ENCODE measurements at regions not wholly inside any gene's neighbourhood (a gene's known extent, or its start where the extent isn't known, plus 50 kb on each side); places are given as distances from the start of the nearest gene placed in this dataset.

- TF ChIP-seq CTCF (IDR thresholded peaks at IDR 0.05; ENCODE audit: control extremely low read depth, extremely low read depth, low read depth, missing control alignments): no peak
- DNase-seq (ENCODE audit: extremely low spot score): no peak
- ChIA-PET POLR2A (no interaction called here), CTCF (no interaction called here)
These were observed 187.3 kb upstream of the NT5E start for GRCh38 chr6:85262621-85263020.

- no peak for DNase-seq (ENCODE audit: extremely low spot score)
- POLR2A ChIA-PET: no interaction called here
- TF ChIP-seq CTCF (IDR thresholded peaks at IDR 0.05; ENCODE audit: control extremely low read depth, extremely low read depth, low read depth, missing control alignments): no peak
- CTCF ChIA-PET: no interaction called here
These were observed 188.6 kb upstream of the NT5E start for GRCh38 chr6:85261271-85261670.

- no peak for TF ChIP-seq CTCF (IDR thresholded peaks at IDR 0.05; ENCODE audit: control extremely low read depth, extremely low read depth, low read depth, missing control alignments)
- ChIA-PET CTCF (no interaction called here), POLR2A (no interaction called here)
- DNase-seq (ENCODE audit: extremely low spot score): no peak
These were observed 194.2 kb upstream of the NT5E start for GRCh38 chr6:85255661-85256060.

- ChIA-PET CTCF (interaction anchor here (0.9 kb wide), 1 partner anchor 881 kb away, joined by 3 read pairs; no protein-coding TSS in a partner anchor), POLR2A (no interaction called here)
- TF ChIP-seq CTCF (IDR thresholded peaks at IDR 0.05; ENCODE audit: control extremely low read depth, extremely low read depth, low read depth, missing control alignments): no peak
- no peak for DNase-seq (ENCODE audit: extremely low spot score)
These were observed 197.3 kb upstream of the NT5E start for GRCh38 chr6:85252552-85252951.

- no peak for TF ChIP-seq CTCF (IDR thresholded peaks at IDR 0.05; ENCODE audit: control extremely low read depth, extremely low read depth, low read depth, missing control alignments)
- POLR2A ChIA-PET: no interaction called here
- DNase-seq (ENCODE audit: extremely low spot score): no peak
- CTCF ChIA-PET: interaction anchor here (0.9 kb wide), 1 partner anchor 881 kb away, joined by 3 read pairs; no protein-coding TSS in a partner anchor
These were observed 197.8 kb upstream of the NT5E start for GRCh38 chr6:85252085-85252484.

- ChIA-PET POLR2A (no interaction called here), CTCF (interaction anchor here (1.7 kb wide), 1 partner anchor 65 kb away, joined by 3 read pairs; no protein-coding TSS in a partner anchor)
- DNase-seq (ENCODE audit: extremely low spot score): no peak
- TF ChIP-seq CTCF (IDR thresholded peaks at IDR 0.05; ENCODE audit: control extremely low read depth, extremely low read depth, low read depth, missing control alignments): no peak
These were observed 198.6 kb upstream of the NT5E start for GRCh38 chr6:85251300-85251699.

All from GM10248 (cell line).